ENCODE measurements at regions not wholly inside any gene's neighbourhood (a gene's known extent, or its start where the extent isn't known, plus 50 kb on each side); places are given as distances from the start of the nearest gene placed in this dataset.
"Not testable (repeated sequence)": the region's sequence is repeated elsewhere in the genome, so short reads cannot be mapped to it uniquely, and the experiment has no call there.

GRCh38 chr6:81023007-81023582 is 729.4 kb downstream of the TENT5A start:
- Mint-ChIP-seq H3K36me3 (no peaks in the 10 kb centered on the region), H3K9me3 (peaks cover 4 to 18% (median 10%) of the 10 kb centered on the region in 7 donors), H3K27me3 (ENCODE audit: low read depth in 3 of 3) (peaks cover 0 to 1% (median 0%) of the 10 kb centered on the region in 3 donors), H3K4me1 (no peaks in the 10 kb centered on the region), H3K4me3 (no peak overlapping the region), H3K27ac (no peak overlapping the region)
- intact Hi-C loops (cut with micrococcal nuclease), result no loop called here
- Histone ChIP-seq H3K36me3 (replicated peaks in 1 of 2; ENCODE audit: control insufficient read depth in 1 of 2, insufficient read depth in 2 of 2, low read length in 2 of 2) (no peaks in the 10 kb centered on the region), H4K20me1 (ENCODE audit: insufficient read depth, low read length) (no peaks in the 10 kb centered on the region), H3K4me2 (replicated peaks; ENCODE audit: extremely low read depth, low read length, poor library complexity, severe bottlenecking) (no peak overlapping the region), H3K27me3 (ENCODE audit: control insufficient read depth in 2 of 2, insufficient read depth in 2 of 2, low read length in 2 of 2) (no peaks in the 10 kb centered on the region), H3K4me3 (replicated peaks in 1 of 3; ENCODE audit: low read depth in 2 of 3, low read length in 3 of 3) (no peak overlapping the region), H3K4me1 (ENCODE audit: control insufficient read depth in 1 of 2, insufficient read depth in 2 of 2, low read length in 2 of 2) (no peaks in the 10 kb centered on the region), H3K27ac (ENCODE audit: low read depth in 1 of 2, low read length in 2 of 2) (no peak overlapping the region), H2AFZ (ENCODE audit: insufficient read depth, low read depth, low read length, poor library complexity, severe bottlenecking) (no peak overlapping the region), H3K79me2 (ENCODE audit: insufficient read depth, low read length) (no peaks in the 10 kb centered on the region), H3K9me3 (replicated peaks in 1 of 2; ENCODE audit: control insufficient read depth in 1 of 2, insufficient read depth in 1 of 2, low read length in 2 of 2) (peaks cover 39 to 54% of the 10 kb centered on the region in 2 donors), H3K9ac (ENCODE audit: insufficient read depth, low read length, poor library complexity, severe bottlenecking) (no peak overlapping the region)
- 100% methylated on average over 1 of the region's 1 CpG for WGBS (ENCODE audit: insufficient coverage)
- no peak for DNase-seq
- TF ChIP-seq CTCF (IDR thresholded peaks at IDR 0.05), result no peak

- H3K27ac ChIP-seq (ENCODE audit: low read depth in 1 of 2, low read length in 2 of 2); H3K4me1 Mint-ChIP-seq; H3K27me3 ChIP-seq (ENCODE audit: control insufficient read depth in 2 of 2, insufficient read depth in 2 of 2, low read length in 2 of 2); H3K4me3 ChIP-seq (replicated peaks in 1 of 3; ENCODE audit: low read depth in 2 of 3, low read length in 3 of 3); H3K4me3 Mint-ChIP-seq; H3K27me3 Mint-ChIP-seq (ENCODE audit: low read depth in 3 of 3); H3K36me3 Mint-ChIP-seq; H3K4me2 ChIP-seq (replicated peaks; ENCODE audit: extremely low read depth, low read length, poor library complexity, severe bottlenecking); H3K36me3 ChIP-seq (replicated peaks in 1 of 2; ENCODE audit: control insufficient read depth in 1 of 2, insufficient read depth in 2 of 2, low read length in 2 of 2); H2AFZ ChIP-seq (ENCODE audit: insufficient read depth, low read depth, low read length, poor library complexity, severe bottlenecking); H4K20me1 ChIP-seq (ENCODE audit: insufficient read depth, low read length); intact Hi-C loops (cut with micrococcal nuclease); DNase-seq; H3K79me2 ChIP-seq (ENCODE audit: insufficient read depth, low read length); H3K4me1 ChIP-seq (ENCODE audit: control insufficient read depth in 1 of 2, insufficient read depth in 2 of 2, low read length in 2 of 2); H3K9ac ChIP-seq (ENCODE audit: insufficient read depth, low read length, poor library complexity, severe bottlenecking); H3K27ac Mint-ChIP-seq: not testable (repeated sequence)
- H3K9me3 ChIP-seq (replicated peaks in 1 of 2; ENCODE audit: control insufficient read depth in 1 of 2, insufficient read depth in 1 of 2, low read length in 2 of 2), result peaks cover 29% of the 10 kb centered on the region in 2 donors
- WGBS (ENCODE audit: insufficient coverage), result 90% methylated on average over 2 of the region's 6 CpGs
- peaks cover 5 to 30% (median 25%) of the 10 kb centered on the region in 7 donors for H3K9me3 Mint-ChIP-seq
Measured at GRCh38 chr6:81017586-81017985, 734.9 kb downstream of the TENT5A start.

Measured in CD14-positive monocyte (primary cell).